H9 (cell line): ENCODE measurements at regions not wholly inside any gene's neighbourhood (a gene's known extent, or its start where the extent isn't known, plus 50 kb on each side); places are given as distances from the start of the nearest gene placed in this dataset.

Experiments used
- DNase-seq: peaks from one replicate; pipeline ENCODE4 v3.0.0-alpha.2; 2017
- H2AFZ ChIP-seq: one replicate; pipeline ENCODE4 v1.6.1; 2013; ENCODE audit warnings: mild to moderate bottlenecking, low read length, control low read depth, moderate library complexity
- H2AK5ac ChIP-seq: 2 replicates; pipeline ENCODE4 v1.6.1; 2013; ENCODE audit warnings: low read length, control low read depth, mixed read lengths; ENCODE audit not compliant: insufficient read length
- H2BK120ac ChIP-seq: one replicate; pipeline ENCODE4 v1.6.1; 2013; ENCODE audit warnings: low read depth, mild to moderate bottlenecking, low read length, control low read depth, inconsistent platforms; ENCODE audit not compliant: poor library complexity, severe bottlenecking
- H2BK12ac ChIP-seq: 2 replicates; pipeline ENCODE4 v1.6.1; 2013; ENCODE audit warnings: low read length, control low read depth, mixed read lengths, low read depth; ENCODE audit not compliant: insufficient read length
- H2BK15ac ChIP-seq: 2 replicates; pipeline ENCODE4 v1.6.1; 2013; ENCODE audit warnings: low read depth, low read length, control low read depth
- H2BK20ac ChIP-seq: one replicate; pipeline ENCODE4 v1.6.1; 2013; ENCODE audit warnings: low read depth, mild to moderate bottlenecking, low read length, control low read depth, inconsistent platforms; ENCODE audit not compliant: poor library complexity, severe bottlenecking
- H2BK5ac ChIP-seq: 2 replicates; pipeline ENCODE4 v1.6.1; 2013; ENCODE audit warnings: low read length, control low read depth, mixed read lengths; ENCODE audit not compliant: insufficient read length
- H3K14ac ChIP-seq: 2 replicates; pipeline ENCODE4 v1.6.1; 2013; ENCODE audit warnings: low read length, control low read depth; ENCODE audit not compliant: insufficient read depth
- H3K18ac ChIP-seq: 2 replicates; pipeline ENCODE4 v1.6.1; 2013; ENCODE audit warnings: low read depth, mild to moderate bottlenecking, mixed read lengths, low read length, control low read depth; ENCODE audit not compliant: insufficient read length
- H3K23ac ChIP-seq: 2 replicates; pipeline ENCODE4 v1.6.1; 2013; ENCODE audit warnings: low read length, control low read depth, mixed read lengths, low read depth; ENCODE audit not compliant: insufficient read length
- H3K23me2 ChIP-seq: 2 replicates; pipeline ENCODE4 v1.6.1; 2013; ENCODE audit warnings: low read depth, mild to moderate bottlenecking, mixed read lengths, low read length, control low read depth; ENCODE audit not compliant: insufficient read length, poor library complexity, severe bottlenecking
- H3K27ac ChIP-seq: 2 replicates; pipeline ENCODE4 v1.5.1; 2013; ENCODE audit warnings: low read length, control low read depth, mixed read lengths, low read depth; ENCODE audit not compliant: insufficient read length
- H3K27me3 ChIP-seq: 2 replicates; pipeline ENCODE4 v1.6.1; 2013; ENCODE audit warnings: low read length, control low read depth, inconsistent platforms; ENCODE audit not compliant: insufficient read depth
- H3K4ac ChIP-seq: 2 replicates; pipeline ENCODE4 v1.6.1; 2013; ENCODE audit warnings: low read depth, mild to moderate bottlenecking, control low read depth, inconsistent platforms, low read length, moderate library complexity
- H3K4me1 ChIP-seq: 2 replicates; pipeline ENCODE4 v1.6.1; 2013; ENCODE audit warnings: low read length, control low read depth, inconsistent platforms; ENCODE audit not compliant: insufficient read depth
- H3K4me2 ChIP-seq: 2 replicates; pipeline ENCODE4 v1.6.1; 2013; ENCODE audit warnings: low read length, control low read depth, mixed read lengths; ENCODE audit not compliant: insufficient read length, insufficient read depth
- H3K56ac ChIP-seq: 2 replicates; pipeline ENCODE4 v1.6.1; 2013; ENCODE audit warnings: low read depth, mild to moderate bottlenecking, mixed read lengths, low read length, control low read depth; ENCODE audit not compliant: insufficient read length
- H3K79me1 ChIP-seq: 2 replicates; pipeline ENCODE4 v1.6.1; 2013; ENCODE audit warnings: low read depth, mild to moderate bottlenecking, moderate library complexity, low read length, control low read depth, inconsistent platforms; ENCODE audit not compliant: insufficient read depth, poor library complexity, severe bottlenecking
- H3K79me2 ChIP-seq: 2 replicates; pipeline ENCODE4 v1.6.1; 2013; ENCODE audit warnings: low read length, control low read depth, inconsistent platforms; ENCODE audit not compliant: insufficient read depth
- H3K9ac ChIP-seq: 2 replicates; pipeline ENCODE4 v1.6.1; 2013; ENCODE audit warnings: low read length, control low read depth, mixed read lengths; ENCODE audit not compliant: insufficient read length; ENCODE audit errors: extremely low read depth
- H3K9me3 ChIP-seq: one replicate; pipeline ENCODE4 v1.6.1; 2013; ENCODE audit warnings: low read depth, low read length, inconsistent platforms; ENCODE audit not compliant: control insufficient read depth
- H3T11ph ChIP-seq: one replicate; pipeline ENCODE4 v1.6.1; 2013; ENCODE audit warnings: mild to moderate bottlenecking, low read length, control low read depth, inconsistent platforms
- H4K20me1 ChIP-seq: one replicate; pipeline ENCODE4 v1.6.1; 2013; ENCODE audit not compliant: control insufficient read depth, insufficient read length, insufficient read depth
- H4K5ac ChIP-seq: 2 replicates; pipeline ENCODE4 v1.6.1; 2013; ENCODE audit warnings: low read depth, mild to moderate bottlenecking, mixed read lengths, low read length, control low read depth; ENCODE audit not compliant: insufficient read length
- H4K8ac ChIP-seq: replicated peaks from 2 replicates; pipeline ENCODE4 v1.6.1; 2013; ENCODE audit warnings: low read length, control low read depth, mixed read lengths, low read depth; ENCODE audit not compliant: insufficient read length
- H4K91ac ChIP-seq: 2 replicates; pipeline ENCODE4 v1.6.1; 2013; ENCODE audit warnings: low read depth, mild to moderate bottlenecking, moderate library complexity, mixed read lengths, low read length, control low read depth; ENCODE audit not compliant: insufficient read length
- H3K27ac Mint-ChIP-seq, 3 experiments: 2 replicates in 2 of 3; 3 replicates in 1 of 3; pipeline ENCODE4 v1.8.0; 2020 to 2021; ENCODE audit warnings: mixed read lengths in 3 of 3, mild to moderate bottlenecking in 1 of 3, moderate library complexity in 1 of 3
- H3K27me3 Mint-ChIP-seq: 2 replicates; pipeline ENCODE4 v1.8.0; 2021; ENCODE audit warnings: low read depth, mild to moderate bottlenecking, moderate library complexity, mixed read lengths
- H3K36me3 Mint-ChIP-seq, 3 experiments: 2 replicates in 2 of 3; 3 replicates in 1 of 3; pipeline ENCODE4 v1.8.0; 2020 to 2021; ENCODE audit warnings: low read depth in 3 of 3, mixed read lengths in 3 of 3; ENCODE audit not compliant: insufficient read depth in 1 of 3
- H3K4me1 Mint-ChIP-seq, 2 experiments: 2 replicates each; pipeline ENCODE4 v1.8.0; 2020; ENCODE audit warnings: mixed read lengths in 2 of 2
- H3K4me3 Mint-ChIP-seq, 2 experiments: 2 replicates in 1 of 2; 3 replicates in 1 of 2; pipeline ENCODE4 v1.8.0; 2020 to 2021; ENCODE audit warnings: mild to moderate bottlenecking in 2 of 2, mixed read lengths in 2 of 2, moderate library complexity in 1 of 2
- H3K9me3 Mint-ChIP-seq, 2 experiments: 2 replicates in 1 of 2; 3 replicates in 1 of 2; pipeline ENCODE4 v1.8.0; 2020; ENCODE audit warnings: mild to moderate bottlenecking in 2 of 2, mixed read lengths in 2 of 2, moderate library complexity in 1 of 2
- CTCF ChIP-seq: fragments of 200-600 bp; sonication (generic); conservative IDR thresholded peaks from 3 replicates; pipeline ENCODE4 v1.8.0; 2021; ENCODE audit warnings: antibody characterized with exemption, mild to moderate bottlenecking
- WGBS: extraction: QIAGEN DNeasy Blood & Tissue Kit; methylation state at CpG from one replicate; pipeline ENCODE4 v1.1.7; 2013; ENCODE audit warnings: missing lambda C conversion rate, low lambda C conversion rate, mixed read lengths; ENCODE audit not compliant: insufficient read length; ENCODE audit errors: extremely low coverage; 5-methylcytosine and 5-hydroxymethylcytosine counted together

GRCh38 chr3:10566451-10566850 lies 61.1 kb upstream of the ATP2B2 start:
- H3K4me3 Mint-ChIP-seq: no peak overlapping the region
- no peak for TF ChIP-seq CTCF

More at GRCh38 chr3:10566451-10566850, 61.1 kb upstream of the ATP2B2 start:
- WGBS: no CpG with 5 or more reads among the region's 3 CpGs
- Histone ChIP-seq H3K9ac (no peak overlapping the region), H4K8ac (no peak overlapping the region), H4K20me1 (no peaks in the 10 kb centered on the region), H2BK15ac (no peak overlapping the region), H3K9me3 (no peaks in the 10 kb centered on the region), H3K79me2 (no peaks in the 10 kb centered on the region), H4K5ac (no peak overlapping the region), H3T11ph (no peak overlapping the region), H3K14ac (no peak overlapping the region), H4K91ac (no peak overlapping the region), H3K27ac (no peak overlapping the region), H3K56ac (no peak overlapping the region), H3K79me1 (no peaks in the 10 kb centered on the region), H3K4me2 (no peak overlapping the region), H2BK12ac (no peak overlapping the region), H3K23ac (no peak overlapping the region), H3K18ac (no peak overlapping the region), H3K4me1 (no peaks in the 10 kb centered on the region), H3K27me3 (no peaks in the 10 kb centered on the region), H2AFZ (no peak overlapping the region), H2BK20ac (no peak overlapping the region), H2BK5ac (no peak overlapping the region), H3K4ac (no peak overlapping the region), H2AK5ac (no peak overlapping the region), H3K23me2 (no peaks in the 10 kb centered on the region), H2BK120ac (no peak overlapping the region)
- Mint-ChIP-seq H3K4me1 (peaks cover 0 to 2% of the 10 kb centered on the region in 2 experiments; a peak in 1 of 4 replicates), H3K9me3 (peaks cover 3 to 7% of the 10 kb centered on the region in 2 experiments; a peak in 2 of 5 replicates), H3K27me3 (peaks cover 39% of the 10 kb centered on the region), H3K36me3 (no peaks in the 10 kb centered on the region; a peak in 2 of 7 replicates), H3K27ac (no peak overlapping the region)
- no peak for DNase-seq
